ENCODE measurements at regions not wholly inside any gene's neighbourhood (a gene's known extent, or its start where the extent isn't known, plus 50 kb on each side); places are given as distances from the start of the nearest gene placed in this dataset.
"Not testable (repeated sequence)": the region's sequence is repeated elsewhere in the genome, so short reads cannot be mapped to it uniquely, and the experiment has no call there.

GRCh38 chr6:130711641-130712040, 115.6 kb upstream of the SMLR1 start:
- not testable (repeated sequence) for H3K23ac ChIP-seq (ENCODE audit: low read length); H3K36me3 ChIP-seq (ENCODE audit: control insufficient read depth, insufficient read depth, low read length); H3K27ac ChIP-seq (ENCODE audit: low read depth, low read length); H3K79me1 ChIP-seq (ENCODE audit: low read length); H3K27me3 ChIP-seq (ENCODE audit: insufficient read depth, low read length, poor library complexity); H4K5ac ChIP-seq (ENCODE audit: low read length); H2BK120ac ChIP-seq (ENCODE audit: low read depth, low read length); H2BK5ac ChIP-seq (ENCODE audit: low read length); DNase-seq; H3K9ac ChIP-seq (ENCODE audit: low read length); H3K4me3 ChIP-seq (ENCODE audit: low read length); H3K4me2 ChIP-seq (ENCODE audit: low read length); H2AK5ac ChIP-seq (ENCODE audit: low read length); H3K79me2 ChIP-seq (ENCODE audit: control insufficient read depth, insufficient read depth, low read length); H3K4ac ChIP-seq (ENCODE audit: low read depth, low read length); H3K18ac ChIP-seq (ENCODE audit: low read length); H2BK15ac ChIP-seq (replicated peaks; ENCODE audit: low read depth); H3K4me1 ChIP-seq (ENCODE audit: control insufficient read depth, low read depth, low read length); H4K8ac ChIP-seq (ENCODE audit: low read depth, low read length); H3K56ac ChIP-seq (ENCODE audit: low read length)
- WGBS (ENCODE audit: extremely low coverage, insufficient coverage, low lambda C conversion rate), result no CpG with 5 or more reads among the region's 3 CpGs

GRCh38 chr6:130713144-130713543, 114.1 kb upstream of the SMLR1 start:
- DNase-seq, result peak; percentile 93
- Histone ChIP-seq H2BK5ac (ENCODE audit: low read length) (no peak overlapping the region), H2BK15ac (replicated peaks; ENCODE audit: low read depth) (no peak overlapping the region), H3K23ac (ENCODE audit: low read length) (no peak overlapping the region), H3K4ac (ENCODE audit: low read depth, low read length) (no peak overlapping the region), H3K4me3 (ENCODE audit: low read length) (no peak overlapping the region), H3K79me2 (ENCODE audit: control insufficient read depth, insufficient read depth, low read length) (no peaks in the 10 kb centered on the region), H4K5ac (ENCODE audit: low read length) (no peak overlapping the region), H3K18ac (ENCODE audit: low read length) (no peak overlapping the region), H3K36me3 (ENCODE audit: control insufficient read depth, insufficient read depth, low read length) (no peaks in the 10 kb centered on the region), H3K27me3 (ENCODE audit: insufficient read depth, low read length, poor library complexity) (no peaks in the 10 kb centered on the region), H3K27ac (ENCODE audit: low read depth, low read length) (no peak overlapping the region), H3K56ac (ENCODE audit: low read length) (no peak overlapping the region), H3K9ac (ENCODE audit: low read length) (no peak overlapping the region), H2AK5ac (ENCODE audit: low read length) (no peak overlapping the region), H4K8ac (ENCODE audit: low read depth, low read length) (no peak overlapping the region), H3K4me1 (ENCODE audit: control insufficient read depth, low read depth, low read length) (peaks cover 5% of the 10 kb centered on the region), H3K79me1 (ENCODE audit: low read length) (no peaks in the 10 kb centered on the region), H3K4me2 (ENCODE audit: low read length) (no peak overlapping the region), H2BK120ac (ENCODE audit: low read depth, low read length) (no peak overlapping the region)
- no CpG with 5 or more reads among the region's 3 CpGs for WGBS (ENCODE audit: extremely low coverage, insufficient coverage, low lambda C conversion rate)

GRCh38 chr6:130715058-130715457, 112.1 kb upstream of the SMLR1 start:
- Histone ChIP-seq H2BK15ac (replicated peaks; ENCODE audit: low read depth) (no peak overlapping the region), H4K5ac (ENCODE audit: low read length) (no peak overlapping the region), H3K79me2 (ENCODE audit: control insufficient read depth, insufficient read depth, low read length) (no peaks in the 10 kb centered on the region), H3K4me2 (ENCODE audit: low read length) (no peak overlapping the region), H3K18ac (ENCODE audit: low read length) (no peak overlapping the region), H3K27me3 (ENCODE audit: insufficient read depth, low read length, poor library complexity) (no peaks in the 10 kb centered on the region), H2BK5ac (ENCODE audit: low read length) (no peak overlapping the region), H3K4me3 (ENCODE audit: low read length) (no peak overlapping the region), H3K56ac (ENCODE audit: low read length) (no peak overlapping the region), H3K79me1 (ENCODE audit: low read length) (no peaks in the 10 kb centered on the region), H4K8ac (ENCODE audit: low read depth, low read length) (no peak overlapping the region), H2BK120ac (ENCODE audit: low read depth, low read length) (no peak overlapping the region), H3K36me3 (ENCODE audit: control insufficient read depth, insufficient read depth, low read length) (no peaks in the 10 kb centered on the region), H2AK5ac (ENCODE audit: low read length) (no peak overlapping the region), H3K4me1 (ENCODE audit: control insufficient read depth, low read depth, low read length) (peaks cover 5% of the 10 kb centered on the region), H3K23ac (ENCODE audit: low read length) (no peak overlapping the region), H3K27ac (ENCODE audit: low read depth, low read length) (peak overlapping the region; percentile 42), H3K9ac (ENCODE audit: low read length) (no peak overlapping the region), H3K4ac (ENCODE audit: low read depth, low read length) (no peak overlapping the region)
- DNase-seq, result no peak
- no CpG with 5 or more reads among the region's 5 CpGs for WGBS (ENCODE audit: extremely low coverage, insufficient coverage, low lambda C conversion rate)

GRCh38 chr6:130716466-130716865, 110.7 kb upstream of the SMLR1 start:
- no peak overlapping the region for H4K5ac ChIP-seq (ENCODE audit: low read length)
- DNase-seq, result no peak
- H3K4me2 ChIP-seq (ENCODE audit: low read length), result no peak overlapping the region
- H2BK5ac ChIP-seq (ENCODE audit: low read length), result no peak overlapping the region
- H3K4ac ChIP-seq (ENCODE audit: low read depth, low read length), result no peak overlapping the region
- H2AK5ac ChIP-seq (ENCODE audit: low read length), result no peak overlapping the region
- no peak overlapping the region for H2BK120ac ChIP-seq (ENCODE audit: low read depth, low read length)
- H3K36me3 ChIP-seq (ENCODE audit: control insufficient read depth, insufficient read depth, low read length), result no peaks in the 10 kb centered on the region
- no peak overlapping the region for H3K23ac ChIP-seq (ENCODE audit: low read length)
- H4K8ac ChIP-seq (ENCODE audit: low read depth, low read length), result no peak overlapping the region
- peaks cover 5% of the 10 kb centered on the region for H3K4me1 ChIP-seq (ENCODE audit: control insufficient read depth, low read depth, low read length)
- no peak overlapping the region for H3K4me3 ChIP-seq (ENCODE audit: low read length)
- H3K79me2 ChIP-seq (ENCODE audit: control insufficient read depth, insufficient read depth, low read length), result no peaks in the 10 kb centered on the region
- no peaks in the 10 kb centered on the region for H3K79me1 ChIP-seq (ENCODE audit: low read length)
- H3K9ac ChIP-seq (ENCODE audit: low read length), result no peak overlapping the region
- no peak overlapping the region for H3K56ac ChIP-seq (ENCODE audit: low read length)
- no peak overlapping the region for H2BK15ac ChIP-seq (replicated peaks; ENCODE audit: low read depth)
- no CpG with 5 or more reads among the region's 3 CpGs for WGBS (ENCODE audit: extremely low coverage, insufficient coverage, low lambda C conversion rate)
- H3K27me3 ChIP-seq (ENCODE audit: insufficient read depth, low read length, poor library complexity), result no peaks in the 10 kb centered on the region
- H3K27ac ChIP-seq (ENCODE audit: low read depth, low read length), result no peak overlapping the region
- H3K18ac ChIP-seq (ENCODE audit: low read length), result no peak overlapping the region

GRCh38 chr6:130717657-130718056, 109.5 kb upstream of the SMLR1 start:
- Histone ChIP-seq H4K5ac (ENCODE audit: low read length) (no peak overlapping the region), H2BK5ac (ENCODE audit: low read length) (no peak overlapping the region), H3K27me3 (ENCODE audit: insufficient read depth, low read length, poor library complexity) (no peaks in the 10 kb centered on the region), H3K4me2 (ENCODE audit: low read length) (no peak overlapping the region), H4K8ac (ENCODE audit: low read depth, low read length) (no peak overlapping the region), H3K27ac (ENCODE audit: low read depth, low read length) (no peak overlapping the region), H2BK120ac (ENCODE audit: low read depth, low read length) (no peak overlapping the region), H3K18ac (ENCODE audit: low read length) (no peak overlapping the region), H3K79me1 (ENCODE audit: low read length) (no peaks in the 10 kb centered on the region), H3K4ac (ENCODE audit: low read depth, low read length) (no peak overlapping the region), H3K4me1 (ENCODE audit: control insufficient read depth, low read depth, low read length) (peaks cover 5% of the 10 kb centered on the region), H3K23ac (ENCODE audit: low read length) (no peak overlapping the region), H3K79me2 (ENCODE audit: control insufficient read depth, insufficient read depth, low read length) (no peaks in the 10 kb centered on the region), H3K9ac (ENCODE audit: low read length) (no peak overlapping the region), H2AK5ac (ENCODE audit: low read length) (no peak overlapping the region), H2BK15ac (replicated peaks; ENCODE audit: low read depth) (no peak overlapping the region), H3K56ac (ENCODE audit: low read length) (no peak overlapping the region), H3K36me3 (ENCODE audit: control insufficient read depth, insufficient read depth, low read length) (no peaks in the 10 kb centered on the region), H3K4me3 (ENCODE audit: low read length) (no peak overlapping the region)
- no CpG with 5 or more reads among the region's 1 CpG for WGBS (ENCODE audit: extremely low coverage, insufficient coverage, low lambda C conversion rate)
- no peak for DNase-seq

- DNase-seq, result no peak
- no peak overlapping the region for H3K27ac ChIP-seq (ENCODE audit: low read depth, low read length)
- H2AK5ac ChIP-seq (ENCODE audit: low read length), result no peak overlapping the region
- H3K23ac ChIP-seq (ENCODE audit: low read length), result no peak overlapping the region
- no peak overlapping the region for H3K4ac ChIP-seq (ENCODE audit: low read depth, low read length)
- no peaks in the 10 kb centered on the region for H3K79me2 ChIP-seq (ENCODE audit: control insufficient read depth, insufficient read depth, low read length)
- H2BK120ac ChIP-seq (ENCODE audit: low read depth, low read length), result no peak overlapping the region
- no peak overlapping the region for H3K56ac ChIP-seq (ENCODE audit: low read length)
- no peak overlapping the region for H3K9ac ChIP-seq (ENCODE audit: low read length)
- H3K79me1 ChIP-seq (ENCODE audit: low read length), result no peaks in the 10 kb centered on the region
- H3K36me3 ChIP-seq (ENCODE audit: control insufficient read depth, insufficient read depth, low read length), result no peaks in the 10 kb centered on the region
- no peak overlapping the region for H4K5ac ChIP-seq (ENCODE audit: low read length)
- no peak overlapping the region for H3K4me3 ChIP-seq (ENCODE audit: low read length)
- peaks cover 2% of the 10 kb centered on the region for H3K4me1 ChIP-seq (ENCODE audit: control insufficient read depth, low read depth, low read length)
- no peak overlapping the region for H3K4me2 ChIP-seq (ENCODE audit: low read length)
- H2BK5ac ChIP-seq (ENCODE audit: low read length), result no peak overlapping the region
- H3K18ac ChIP-seq (ENCODE audit: low read length), result no peak overlapping the region
- H4K8ac ChIP-seq (ENCODE audit: low read depth, low read length), result no peak overlapping the region
- H3K27me3 ChIP-seq (ENCODE audit: insufficient read depth, low read length, poor library complexity), result no peaks in the 10 kb centered on the region
- no peak overlapping the region for H2BK15ac ChIP-seq (replicated peaks; ENCODE audit: low read depth)
Measured at GRCh38 chr6:130720076-130720715, 107.0 kb upstream of the SMLR1 start.
